Activated CD4-positive, alpha-beta T cell treated with anti-CD3 and anti-CD28 coated beads, Interleukin-10, Interleukin-2, amounts not matched to agents 100 ng/mL and 50 ng/mL, durations not matched to agents 16 hours and 8 hours (primary cell): ENCODE measurements at regions not wholly inside any gene's neighbourhood (a gene's known extent, or its start where the extent isn't known, plus 50 kb on each side); places are given as distances from the start of the nearest gene placed in this dataset.

ENCODE experiments used
- DNase-seq: peaks from one replicate; pipeline ENCODE4 v3.0.0-alpha.2; 2020

DNA sequence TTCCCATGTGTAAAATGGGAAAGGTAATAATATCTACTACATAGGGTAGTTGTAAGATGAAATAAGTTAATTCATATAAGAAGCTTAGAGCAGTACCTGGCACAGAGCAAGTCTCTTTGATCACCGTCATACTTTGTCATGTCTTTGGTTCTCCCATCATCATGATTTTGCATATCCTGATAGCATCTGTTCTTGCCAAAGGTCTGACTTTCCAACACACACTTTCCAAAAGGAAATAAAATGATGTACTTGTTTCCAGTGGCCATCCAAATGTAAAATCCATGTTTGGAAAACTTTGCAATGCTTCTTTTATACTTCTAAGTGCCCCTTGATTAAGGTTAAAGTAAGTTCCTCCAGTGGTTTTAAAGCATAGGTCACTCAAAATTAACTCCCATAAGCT lies 266.9 kb upstream of the PTGER4 start:
- no peak for DNase-seq

- DNase-seq: peak; percentile 72
Observed at GRCh38 chr5:40410964-40411635, 268.6 kb upstream of the PTGER4 start.

- DNase-seq: peak; percentile 93
Observed at GRCh38 chr5:40410231-40410861, 269.4 kb upstream of the PTGER4 start.

DNA sequence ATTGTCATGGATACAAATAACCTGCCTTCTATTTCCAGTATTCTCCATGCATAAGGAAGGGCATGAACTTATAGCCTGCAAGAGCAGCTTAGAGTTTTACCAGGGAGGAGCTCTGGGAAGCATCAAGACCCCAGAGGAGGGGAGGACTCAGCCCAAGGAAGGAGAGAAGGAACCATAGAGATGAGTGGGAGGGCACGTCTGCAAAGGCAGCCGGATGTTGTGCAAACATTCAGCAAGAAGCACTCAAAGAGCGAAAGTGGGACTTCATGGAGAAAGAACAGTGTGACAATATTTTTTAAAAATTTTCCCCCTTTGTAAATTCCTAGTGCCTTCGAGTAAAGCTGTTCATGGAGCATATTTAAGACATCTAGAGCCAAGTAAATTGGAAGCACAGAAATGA lies 270.1 kb upstream of the PTGER4 start:
- DNase-seq: peak; percentile 80

- DNase-seq: no peak
Observed at GRCh38 chr5:40406741-40407211, 272.9 kb upstream of the PTGER4 start.

DNA sequence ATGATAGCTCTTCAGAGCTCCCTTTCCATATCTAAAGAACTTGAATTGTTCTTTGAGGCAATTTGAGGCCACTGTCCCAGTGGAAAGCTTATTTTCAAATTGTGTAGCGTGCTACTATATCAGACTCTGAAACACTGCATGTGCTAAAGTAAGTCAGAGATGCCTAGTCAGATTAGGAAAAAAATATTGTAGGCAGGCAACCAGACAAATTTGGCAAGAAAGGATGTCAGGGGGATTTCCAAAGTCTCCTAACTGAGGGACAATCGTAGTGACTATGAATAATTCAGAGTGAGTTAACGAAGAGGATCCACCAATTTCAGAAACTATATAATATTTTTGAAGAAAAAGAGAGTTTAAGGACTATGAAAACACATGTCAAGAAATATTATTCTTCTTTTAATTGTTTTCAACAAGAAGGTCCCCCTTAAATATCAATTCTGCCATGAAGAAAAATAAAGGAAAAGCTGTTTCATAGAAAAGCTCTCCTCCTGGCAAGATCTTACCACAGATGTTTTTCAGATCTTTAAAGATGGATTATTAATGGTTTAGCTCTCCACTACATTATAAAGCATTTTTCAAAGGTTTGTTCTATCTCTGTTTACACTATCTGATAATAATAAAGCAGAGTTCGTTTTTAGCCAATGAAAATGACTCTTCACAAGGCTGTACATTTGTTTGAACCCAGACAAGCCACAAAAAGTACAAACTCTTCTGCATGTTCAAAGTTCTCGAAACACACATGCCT lies 273.5 kb upstream of the PTGER4 start:
- DNase-seq: peak; percentile 89

DNA sequence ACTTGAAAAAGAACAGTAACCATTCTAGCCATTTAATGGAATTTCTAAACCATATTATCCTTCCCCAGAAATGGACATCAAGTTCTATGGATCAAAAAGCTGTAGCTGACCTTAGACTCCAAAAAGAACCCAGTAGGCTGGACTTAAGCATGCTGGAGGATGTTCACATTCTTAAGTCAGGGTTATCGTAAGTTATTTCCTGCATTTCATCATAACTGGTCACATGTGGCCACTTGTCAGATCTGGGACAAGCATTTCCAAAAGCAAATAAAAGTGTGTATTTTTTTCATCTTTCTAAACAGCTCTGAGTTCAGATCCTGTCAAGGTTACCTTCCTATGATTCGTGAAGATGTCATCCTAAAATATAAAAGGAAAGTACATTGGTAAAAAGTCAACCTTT lies 274.5 kb upstream of the PTGER4 start:
- peak; percentile 66 for DNase-seq

- DNase-seq: peak; percentile 75
Observed at GRCh38 chr5:40404613-40405012, 275.1 kb upstream of the PTGER4 start.

DNA sequence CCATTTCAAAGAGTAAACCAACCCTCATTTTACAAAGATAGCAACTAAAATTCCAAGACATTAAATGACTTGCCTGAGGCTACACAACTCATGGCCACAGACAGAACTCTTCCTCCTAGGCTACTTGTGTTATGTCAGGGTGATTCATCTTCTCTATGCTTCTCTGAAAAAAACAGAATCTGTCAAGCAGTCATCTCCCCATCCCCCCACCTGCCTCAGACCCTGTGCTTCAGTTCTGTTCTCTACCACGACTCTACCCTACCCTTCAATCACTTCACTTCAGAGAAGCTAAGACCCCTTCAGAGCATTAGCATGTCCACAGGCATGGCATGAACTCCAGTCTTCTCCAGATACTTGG lies 277.7 kb upstream of the PTGER4 start:
- DNase-seq: peak; percentile 83

- peak; percentile 86 for DNase-seq
Observed at GRCh38 chr5:40401284-40402006, 278.3 kb upstream of the PTGER4 start.

GRCh38 chr5:40400245-40400644 lies 279.5 kb upstream of the PTGER4 start:
- no peak for DNase-seq

DNA sequence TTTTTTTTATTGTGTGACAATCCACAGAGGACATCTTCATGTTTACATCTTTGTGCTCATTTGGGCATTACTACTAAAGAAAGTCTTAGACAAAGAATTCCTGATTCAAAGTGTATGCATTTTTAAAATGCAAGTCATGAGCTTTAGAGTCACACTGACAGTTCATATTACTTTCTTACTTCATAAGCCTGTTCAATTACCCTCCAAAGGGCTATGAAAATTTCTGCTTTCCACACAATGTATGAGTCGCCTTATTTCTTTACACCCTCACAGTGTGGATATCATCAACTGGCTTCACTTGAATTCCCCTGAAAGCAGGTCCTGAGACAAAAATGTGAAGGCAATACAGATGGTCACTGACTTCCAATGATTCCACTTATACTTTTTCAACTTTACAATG lies 280.4 kb upstream of the PTGER4 start:
- no peak for DNase-seq

- no peak for DNase-seq
Observed at GRCh38 chr5:40397976-40398375, 281.7 kb upstream of the PTGER4 start.

- no peak for DNase-seq
Observed at GRCh38 chr5:40397091-40397490, 282.6 kb upstream of the PTGER4 start.

DNA sequence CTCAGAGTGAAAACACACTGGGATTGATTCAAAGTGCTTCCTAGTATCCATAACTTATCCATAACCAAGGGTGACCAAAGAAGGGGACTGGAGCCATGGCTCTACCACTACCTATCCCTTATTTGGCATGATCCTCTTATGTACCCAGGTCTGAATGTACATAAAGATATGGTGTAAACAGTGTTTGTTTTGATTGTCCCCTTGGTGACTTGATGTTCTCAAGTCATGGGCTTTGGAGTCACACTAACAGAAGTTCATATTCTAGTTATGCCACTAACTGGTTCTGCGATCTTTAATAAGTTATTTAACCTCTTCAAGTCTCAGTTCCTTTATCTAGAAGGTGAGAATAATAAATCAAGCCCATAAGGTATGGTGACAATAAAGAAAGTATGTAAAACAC lies 283.4 kb upstream of the PTGER4 start:
- no peak for DNase-seq

- DNase-seq: no peak
Observed at GRCh38 chr5:40395251-40395650, 284.5 kb upstream of the PTGER4 start.

GRCh38 chr5:40394698-40395097 lies 285.0 kb upstream of the PTGER4 start:
- no peak for DNase-seq

- DNase-seq: no peak
Observed at GRCh38 chr5:40391642-40392041, 288.1 kb upstream of the PTGER4 start.

- no peak for DNase-seq
Observed at GRCh38 chr5:40390281-40391149, 289.2 kb upstream of the PTGER4 start.

- no peak for DNase-seq
Observed at GRCh38 chr5:40389591-40389990, 290.1 kb upstream of the PTGER4 start.

DNA sequence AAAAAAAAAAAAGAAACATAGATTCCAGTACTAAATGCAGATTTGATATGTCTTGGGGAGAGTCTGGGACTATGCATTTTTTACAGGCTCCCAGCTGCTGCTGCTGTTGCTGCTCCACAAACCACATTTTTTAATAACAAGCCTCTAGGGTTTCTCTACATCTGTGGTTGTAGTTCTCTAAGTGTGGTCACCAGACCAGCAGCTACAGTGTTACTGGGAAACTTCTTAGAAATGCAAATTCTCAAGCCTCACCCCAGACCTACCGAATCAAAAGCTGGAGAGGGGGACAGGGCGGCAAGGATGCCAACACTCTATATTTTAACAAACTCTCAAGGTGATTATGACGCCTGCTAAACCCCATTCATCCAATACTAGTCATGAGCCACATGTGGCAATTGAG lies 293.4 kb upstream of the PTGER4 start:
- peak; percentile 94 for DNase-seq

DNA sequence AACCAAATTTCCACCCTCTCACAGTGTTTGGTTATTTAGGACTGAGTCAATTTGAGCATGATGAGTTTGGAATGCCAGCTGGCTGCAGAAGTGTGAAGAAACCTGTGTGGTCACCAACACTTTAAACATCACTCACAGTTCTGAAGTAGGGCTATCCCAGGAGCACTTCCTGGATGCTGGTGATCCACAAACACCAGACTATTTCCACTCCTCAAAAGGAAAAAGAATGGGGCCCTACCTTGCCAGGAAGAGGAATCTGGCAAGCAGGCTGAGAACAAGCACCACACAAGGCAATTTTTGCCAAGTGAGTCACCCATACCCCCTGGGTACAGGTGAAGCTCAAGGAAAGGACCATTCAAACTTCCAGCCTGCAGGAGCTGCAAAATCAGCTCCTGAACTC lies 294.2 kb upstream of the PTGER4 start:
- peak; percentile 60 for DNase-seq
